ENCODE measurements at regions not wholly inside any gene's neighbourhood (a gene's known extent, or its start where the extent isn't known, plus 50 kb on each side); places are given as distances from the start of the nearest gene placed in this dataset.

- Histone ChIP-seq H2AFZ (ENCODE audit: low read length) (no peak overlapping the region), H3K36me3 (ENCODE audit: control insufficient read depth in 2 of 4, insufficient read depth in 4 of 4, low read length in 3 of 4) (no peaks in the 10 kb centered on the region), H2BK5ac (ENCODE audit: low read depth, low read length) (no peak overlapping the region), H3K56ac (replicated peaks; ENCODE audit: insufficient read length, low read depth, low read length) (no peak overlapping the region), H2AK5ac (ENCODE audit: low read depth, low read length) (no peak overlapping the region), H2BK120ac (replicated peaks; ENCODE audit: low read depth, low read length) (no peak overlapping the region), H2BK12ac (ENCODE audit: low read depth, low read length) (no peak overlapping the region), H3K79me1 (ENCODE audit: low read depth, low read length) (no peaks in the 10 kb centered on the region), H4K91ac (replicated peaks; ENCODE audit: insufficient read length, low read length) (no peak overlapping the region), H3K23ac (ENCODE audit: insufficient read length) (no peak overlapping the region), H3K18ac (ENCODE audit: extremely low read depth, low read length) (no peak overlapping the region), H3K4me1 (replicated peaks in 1 of 4; ENCODE audit: control insufficient read depth in 3 of 4, insufficient read depth in 4 of 4, low read length in 3 of 4) (no peaks in the 10 kb centered on the region), H4K5ac (ENCODE audit: insufficient read length, low read depth, low read length) (no peak overlapping the region), H2BK20ac (ENCODE audit: low read length) (no peak overlapping the region), H3K79me2 (ENCODE audit: control insufficient read depth in 1 of 2, insufficient read depth in 2 of 2, low read length in 2 of 2) (no peaks in the 10 kb centered on the region), H3K4ac (replicated peaks; ENCODE audit: insufficient read length, low read depth, low read length) (no peak overlapping the region), H3K9me3 (ENCODE audit: insufficient read depth in 2 of 2, low read depth in 1 of 2, low read length in 1 of 2) (no peaks in the 10 kb centered on the region), H2BK15ac (ENCODE audit: low read length) (no peak overlapping the region), H3K4me2 (ENCODE audit: insufficient read depth in 1 of 2, low read depth in 2 of 2, low read length in 2 of 2) (no peak overlapping the region), H3K4me3 (ENCODE audit: extremely low read depth in 1 of 4, insufficient read depth in 2 of 4, low read depth in 3 of 4, low read length in 4 of 4) (no peak overlapping the region), H4K20me1 (replicated peaks in 1 of 2; ENCODE audit: control insufficient read depth in 1 of 2, insufficient read depth in 2 of 2, low read length in 2 of 2) (no peaks in the 10 kb centered on the region), H3K9ac (replicated peaks in 1 of 4; ENCODE audit: extremely low read depth in 1 of 4, low read depth in 3 of 4, low read length in 3 of 4) (no peak overlapping the region), H3K27ac (ENCODE audit: low read depth, low read length) (no peak overlapping the region), H3K27me3 (replicated peaks in 1 of 4; ENCODE audit: control insufficient read depth in 3 of 4, extremely low read depth in 1 of 4, insufficient read depth in 3 of 4, low read length in 3 of 4) (no peaks in the 10 kb centered on the region), H3K14ac (ENCODE audit: insufficient read length) (no peak overlapping the region), H3K23me2 (ENCODE audit: low read depth, low read length) (no peaks in the 10 kb centered on the region), H4K8ac (ENCODE audit: extremely low read depth, insufficient read depth, low read length) (no peak overlapping the region)
- POLR2A ChIA-PET (ENCODE audit: partially characterized antibody): no interaction called here
- FAIRE-seq: no peak
- no peak for TF ChIP-seq JUN (IDR thresholded peaks at IDR 0.05; ENCODE audit: low read depth, low read length)
- no peak for DNase-seq (ENCODE audit: low read depth in 1 of 2, low spot score in 2 of 2)
- CTCF ChIA-PET (ENCODE audit: partially characterized antibody): no interaction called here
- 87% methylated on average over 2 of the region's 2 CpGs; no CpG with 5 or more reads in 1 of the 2 experiments for WGBS, 2 experiments (ENCODE audit: extremely low coverage in 1 of 2, insufficient coverage in 1 of 2, insufficient read length in 1 of 2, insufficient replicate concordance in 2 of 2, low coverage in 1 of 2, low lambda C conversion rate in 2 of 2, missing lambda C conversion rate in 1 of 2)
Observed at GRCh38 chr13:69474011-69474685, 633.5 kb upstream of the ATXN8OS start.

All from H1 (cell line).